ENCODE measurements at regions not wholly inside any gene's neighbourhood (a gene's known extent, or its start where the extent isn't known, plus 50 kb on each side); places are given as distances from the start of the nearest gene placed in this dataset.

DNA sequence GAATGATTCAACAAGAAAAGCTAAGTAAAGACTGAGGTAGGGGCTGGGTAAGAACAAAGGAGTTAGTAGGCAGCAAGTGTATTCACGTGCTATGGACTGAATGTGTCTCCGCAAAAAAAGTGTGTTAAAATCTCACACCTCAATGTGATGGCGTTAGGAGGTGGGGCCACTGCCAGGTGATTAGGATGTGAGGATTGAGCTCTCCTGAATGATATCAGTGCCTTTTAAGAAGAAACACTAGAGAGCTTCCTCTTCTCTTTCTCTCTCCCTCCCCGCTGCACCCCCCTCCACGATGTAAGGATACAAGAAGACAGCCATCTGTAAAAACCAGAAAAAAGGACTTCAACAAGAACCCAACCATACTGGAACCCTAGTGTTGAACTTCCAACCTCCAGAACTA is 396.1 kb upstream of the PLXNA2 start:
- DNase-seq (ENCODE audit: low read depth), result no peak

DNA sequence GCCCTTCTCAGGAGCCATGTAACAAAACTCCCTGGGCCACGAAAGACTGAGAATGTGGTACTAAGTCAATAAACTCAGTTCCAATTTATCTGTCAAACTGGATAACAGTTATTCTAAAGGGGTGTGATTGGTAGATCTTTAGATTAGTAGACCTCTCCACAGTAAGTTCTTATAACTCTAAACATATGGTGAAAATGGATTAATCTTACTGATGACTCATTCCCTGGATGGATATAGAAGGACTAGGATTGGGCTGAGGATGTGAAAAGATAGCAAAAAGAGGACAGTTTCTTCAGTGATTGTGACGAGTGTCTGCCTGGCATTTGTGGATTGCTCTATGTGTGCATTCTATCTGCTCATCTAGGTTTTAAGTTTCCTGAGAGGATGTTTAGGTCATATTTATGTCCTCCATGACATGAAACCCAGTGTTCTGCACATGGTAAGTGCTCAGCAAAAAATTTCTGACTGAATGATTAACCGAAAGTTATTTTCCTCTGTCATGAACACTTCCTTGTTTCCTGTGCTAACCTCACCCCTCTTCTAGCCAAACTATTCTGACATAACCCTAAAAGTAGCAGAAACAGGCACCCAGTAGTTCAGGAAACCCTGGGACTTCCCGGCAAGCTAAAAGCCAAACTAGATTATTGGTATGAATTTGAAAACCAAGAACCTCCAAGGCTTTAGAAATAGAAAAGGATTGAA is 397.5 kb upstream of the PLXNA2 start:
- no peak for DNase-seq (ENCODE audit: low read depth)

DNA sequence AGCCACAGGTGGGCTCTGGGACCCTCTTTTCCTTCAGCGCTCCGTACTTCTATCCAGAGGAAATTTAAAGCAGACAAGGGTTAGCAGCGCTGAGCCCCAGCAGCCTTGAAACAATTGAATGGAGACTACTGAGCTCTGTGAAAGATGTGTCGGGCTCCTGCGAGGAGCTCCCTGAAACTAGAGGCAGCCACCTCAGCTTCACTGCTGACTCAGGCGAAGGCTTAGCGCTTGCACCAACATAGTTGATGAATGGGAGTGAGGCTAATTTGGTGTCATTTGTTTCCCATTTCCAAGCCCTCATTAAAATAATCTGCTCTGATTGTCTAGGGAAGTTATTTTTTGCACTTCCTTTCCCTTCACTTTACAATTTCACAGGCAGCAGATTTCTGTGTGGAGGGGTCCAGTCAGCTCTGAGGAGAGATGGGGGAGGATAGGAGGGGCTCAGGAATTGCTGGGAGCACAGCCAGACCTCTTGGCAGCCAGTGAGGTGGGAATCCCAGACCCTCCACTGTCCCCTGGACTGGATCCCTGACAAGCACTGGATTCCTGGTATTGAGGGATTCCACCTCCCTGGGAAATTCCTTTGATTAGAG is 398.9 kb upstream of the PLXNA2 start:
- DNase-seq (ENCODE audit: low read depth), result no peak

DNA sequence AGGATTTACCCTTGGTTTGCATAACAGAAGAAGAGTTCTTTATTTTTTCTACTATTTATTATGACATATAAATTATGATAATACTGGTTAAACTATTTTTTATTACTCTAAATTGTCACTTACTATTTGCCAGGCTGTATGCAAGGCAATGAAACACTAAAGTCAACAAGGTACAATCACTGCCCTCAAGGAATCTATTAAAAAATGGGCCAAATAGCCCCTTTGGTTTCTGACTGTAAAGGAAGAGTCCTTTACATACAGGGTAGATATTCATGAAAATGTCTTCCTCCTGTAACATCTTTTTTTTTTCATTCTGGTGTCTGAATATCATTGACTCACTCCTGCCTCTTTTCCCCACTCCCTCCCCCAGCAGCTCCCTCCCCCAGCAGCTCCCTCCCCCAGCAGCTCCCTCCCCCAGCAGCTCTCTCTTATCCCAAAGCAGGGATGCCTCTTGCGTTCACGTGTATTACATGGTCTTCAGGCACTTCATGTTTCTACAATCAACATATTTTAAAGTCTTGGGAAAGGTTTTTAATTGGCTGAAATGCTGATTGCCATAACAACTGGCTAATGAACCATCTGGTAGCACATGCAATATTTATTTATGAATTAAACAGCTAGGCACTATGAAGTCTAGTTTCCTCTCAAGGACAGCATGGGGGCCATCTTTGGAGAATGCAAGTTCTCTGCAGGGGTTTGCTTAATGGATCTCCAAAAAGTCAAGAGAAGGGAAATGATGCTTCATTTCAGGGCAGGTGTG is 400.4 kb upstream of the PLXNA2 start:
- DNase-seq (ENCODE audit: low read depth), result no peak

DNA sequence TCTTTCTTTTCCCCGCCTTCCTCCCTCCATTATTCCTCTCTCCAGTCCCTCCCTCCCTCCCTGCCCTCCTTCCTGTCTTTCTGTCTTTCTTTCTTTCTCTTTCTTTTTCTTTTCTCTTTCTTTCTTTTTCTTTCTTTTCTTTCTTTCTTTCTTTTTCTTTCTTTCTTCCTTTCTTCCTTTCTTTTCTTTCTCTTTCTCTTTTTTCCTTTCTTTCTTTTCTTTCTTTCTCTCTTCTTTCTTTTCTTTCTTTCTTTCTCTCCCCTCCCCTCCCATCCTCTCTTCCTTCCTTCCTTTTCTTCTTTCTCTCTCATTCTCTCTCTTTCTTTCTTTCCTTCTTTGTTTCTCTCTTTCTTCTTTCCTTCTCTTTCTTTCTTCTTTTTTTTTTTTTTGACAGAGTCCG is 402.2 kb upstream of the PLXNA2 start:
- DNase-seq (ENCODE audit: low read depth), result no peak

DNA sequence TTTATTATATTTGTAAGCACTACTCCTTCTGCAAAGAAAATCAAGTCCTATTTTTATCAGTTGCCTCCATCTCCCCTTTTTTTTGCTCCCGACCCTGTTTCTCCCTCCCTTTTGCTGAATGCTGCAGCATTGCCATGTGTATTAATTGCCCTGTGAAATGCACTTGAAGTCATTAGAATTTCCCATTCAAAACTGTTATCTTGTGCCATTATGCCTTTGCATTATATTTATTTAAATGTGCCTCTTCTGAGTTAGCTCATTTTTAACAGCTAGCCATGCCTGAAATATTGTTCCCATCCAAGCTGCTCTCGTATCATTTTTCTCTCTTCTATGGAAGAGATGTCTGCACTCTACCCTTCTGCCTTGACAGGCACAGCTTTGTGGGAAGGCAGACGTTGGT is 404.0 kb upstream of the PLXNA2 start:
- DNase-seq (ENCODE audit: low read depth), result no peak

DNA sequence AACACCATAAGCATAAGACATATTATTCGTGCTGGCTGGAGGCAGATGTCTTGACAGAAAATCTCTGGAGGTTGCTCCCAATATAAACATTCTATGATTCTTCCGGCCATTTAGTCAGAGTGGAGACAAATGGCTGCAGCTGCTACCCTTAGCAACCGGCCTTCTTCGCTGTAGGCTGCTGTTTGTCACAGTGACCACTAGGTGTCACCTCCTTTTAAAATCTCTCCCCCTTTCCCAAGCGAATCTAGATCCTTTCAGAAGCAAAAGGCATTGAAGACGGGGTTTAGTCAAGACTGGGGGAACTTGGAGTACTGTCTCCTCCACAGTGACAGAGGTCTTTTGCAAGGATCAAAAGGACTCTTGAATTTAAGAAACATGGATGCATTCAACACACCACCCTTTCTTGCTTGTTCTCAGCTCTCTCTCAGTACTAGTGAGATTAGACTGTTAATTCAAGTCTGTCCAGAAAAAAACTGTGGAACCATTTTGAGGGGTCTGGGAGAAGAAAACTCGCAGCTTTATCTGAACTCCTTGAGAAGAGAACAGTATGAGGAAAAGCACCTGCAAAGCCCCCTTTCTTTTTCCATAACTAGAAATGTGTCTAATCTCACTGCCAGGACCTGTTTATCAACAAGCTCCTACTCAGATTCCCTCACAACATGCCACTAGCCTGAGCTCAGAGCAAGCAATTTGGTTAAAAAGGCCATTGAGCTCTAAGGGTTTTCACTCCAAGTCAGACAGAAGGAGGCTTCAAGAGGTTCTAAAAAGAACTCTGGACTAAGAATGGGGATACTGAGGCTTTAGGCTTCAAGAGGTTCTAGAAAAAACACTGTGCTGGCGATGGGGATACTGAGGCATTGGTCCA is 408.3 kb upstream of the PLXNA2 start:
- DNase-seq (ENCODE audit: low read depth), result peak; percentile 47

DNA sequence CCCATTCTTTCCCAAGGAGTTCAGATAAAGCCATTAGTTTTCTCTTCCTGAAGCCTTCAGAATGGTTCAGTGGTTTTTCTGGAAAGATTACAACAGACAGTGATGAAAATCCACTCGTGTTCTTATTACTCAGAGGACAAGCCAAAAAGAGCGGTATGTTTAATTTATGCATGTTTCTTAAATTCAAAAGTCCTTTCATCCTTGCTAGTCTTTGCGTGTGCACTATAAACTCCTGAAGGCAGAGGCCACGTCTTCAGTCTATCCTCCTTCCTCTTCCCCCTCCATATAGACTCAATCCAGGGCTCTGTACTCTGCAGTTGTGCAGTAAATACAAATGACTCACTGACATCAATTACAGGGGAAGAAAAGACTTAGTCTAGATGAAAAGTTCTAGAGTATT is 409.2 kb upstream of the PLXNA2 start:
- DNase-seq (ENCODE audit: low read depth), result no peak

DNA sequence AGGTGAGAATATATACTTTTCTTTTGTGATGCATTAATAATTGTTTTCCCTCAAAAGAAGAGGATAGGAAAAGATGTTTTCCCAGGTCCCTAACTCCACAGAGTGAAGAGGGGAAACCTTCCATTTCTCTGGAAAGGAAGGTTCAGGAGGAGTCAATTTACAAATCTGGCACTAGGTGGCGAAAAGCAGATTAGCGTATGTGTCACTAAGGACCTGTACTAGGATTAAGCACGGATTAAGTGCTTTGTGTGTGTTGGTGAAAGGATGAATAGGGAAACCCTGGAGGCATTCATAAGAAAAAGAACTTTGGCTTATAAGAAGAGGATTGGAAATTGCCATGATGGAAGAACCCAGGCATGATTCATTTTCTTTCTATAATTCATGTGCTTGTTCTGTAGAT is 410.1 kb upstream of the PLXNA2 start:
- peak; percentile 5 for DNase-seq (ENCODE audit: low read depth)

DNA sequence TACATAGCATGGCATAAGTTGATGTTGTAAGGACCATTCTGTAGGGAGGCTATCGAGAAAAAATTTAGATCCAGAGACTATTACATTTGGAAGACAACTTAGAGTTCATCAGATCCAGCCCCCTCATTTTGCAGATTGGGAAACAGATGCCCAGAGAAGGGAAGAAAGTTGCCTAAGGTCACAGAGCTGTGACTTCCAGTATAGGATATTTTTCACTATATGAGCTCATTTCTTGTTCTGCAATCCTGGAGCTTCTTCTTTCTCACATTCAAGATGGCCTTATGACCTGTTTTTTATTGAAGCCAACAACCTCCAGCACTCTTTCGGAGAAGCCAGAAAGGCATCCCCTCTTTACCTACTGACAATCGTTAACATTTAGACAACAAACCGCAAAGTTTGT is 421.8 kb upstream of the PLXNA2 start:
- no peak for DNase-seq (ENCODE audit: low read depth)

DNA sequence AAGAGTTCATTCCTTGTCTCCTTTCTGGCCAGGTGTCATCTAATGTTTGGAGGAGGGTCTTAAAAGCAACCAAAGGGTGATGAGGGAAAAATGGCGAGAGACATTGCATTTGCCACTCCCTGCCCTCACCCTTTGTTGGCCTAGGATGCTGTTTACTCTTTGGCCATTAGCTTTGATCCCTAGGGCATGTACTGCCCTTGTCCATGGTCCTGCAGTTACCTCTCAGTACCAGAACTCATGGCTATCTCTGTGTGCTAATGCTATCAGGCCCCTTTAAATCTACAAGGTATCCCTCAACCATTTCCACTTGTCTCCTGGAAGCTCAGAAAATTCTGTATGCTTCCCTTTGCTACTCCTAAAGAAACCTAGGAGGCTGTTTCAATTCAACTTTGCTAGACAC is 424.8 kb upstream of the PLXNA2 start:
- DNase-seq (ENCODE audit: low read depth), result no peak

DNA sequence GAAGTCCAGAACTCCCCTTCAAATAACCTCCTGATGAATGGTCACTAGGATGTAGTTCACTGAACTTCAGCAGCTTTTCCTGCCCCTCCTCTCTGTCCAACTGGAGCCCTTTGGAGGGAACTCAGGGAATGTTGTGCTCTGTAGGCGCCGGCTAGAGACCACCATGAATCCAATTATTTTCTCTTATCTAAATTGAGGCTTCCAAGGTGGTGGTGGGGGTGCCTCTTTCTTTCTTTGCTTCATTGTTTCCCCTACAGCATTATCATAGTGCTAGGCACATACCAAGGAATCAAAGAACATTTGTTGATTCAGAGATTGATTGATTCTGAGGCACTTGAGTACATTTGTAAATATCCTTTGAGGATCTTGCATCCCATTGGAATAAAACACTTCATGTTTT is 426.6 kb upstream of the PLXNA2 start:
- no peak for DNase-seq (ENCODE audit: low read depth)

DNA sequence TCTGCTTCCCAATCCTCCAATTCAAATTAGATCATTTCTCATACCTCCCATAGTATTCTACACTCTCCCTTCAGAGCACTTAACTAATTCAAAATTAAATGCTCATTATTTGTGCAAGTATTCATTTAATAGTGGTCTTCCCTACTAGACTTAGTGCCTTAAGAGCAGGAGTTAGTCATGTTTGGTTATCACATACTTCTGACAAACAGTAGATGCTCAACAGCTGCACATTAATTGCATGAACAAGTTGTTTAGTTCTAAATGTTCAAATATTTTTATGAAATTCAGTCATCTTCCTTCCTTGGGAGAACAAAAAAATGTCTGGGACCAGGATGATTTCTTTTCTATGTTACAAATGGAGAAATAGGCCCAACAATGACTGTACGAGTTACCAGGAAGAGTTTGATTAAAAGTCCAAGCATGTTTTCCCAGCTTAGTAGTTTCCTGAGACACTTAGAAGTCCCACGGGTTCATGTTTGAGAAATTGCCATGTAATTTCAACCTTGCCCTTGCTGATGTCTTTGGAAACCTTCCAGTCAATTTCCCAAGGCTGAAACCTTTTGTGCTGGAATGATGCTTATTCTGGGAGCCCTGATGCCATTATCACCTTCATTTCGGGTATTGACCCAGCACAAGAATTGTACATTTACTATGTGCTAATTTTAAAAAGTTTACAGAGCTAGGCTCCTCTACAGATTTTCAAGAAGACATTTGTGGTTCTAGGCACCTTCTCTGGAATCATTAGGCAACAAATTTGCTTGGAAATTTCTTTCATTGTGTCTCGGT is 437.9 kb upstream of the PLXNA2 start:
- DNase-seq (ENCODE audit: low read depth), result no peak

DNA sequence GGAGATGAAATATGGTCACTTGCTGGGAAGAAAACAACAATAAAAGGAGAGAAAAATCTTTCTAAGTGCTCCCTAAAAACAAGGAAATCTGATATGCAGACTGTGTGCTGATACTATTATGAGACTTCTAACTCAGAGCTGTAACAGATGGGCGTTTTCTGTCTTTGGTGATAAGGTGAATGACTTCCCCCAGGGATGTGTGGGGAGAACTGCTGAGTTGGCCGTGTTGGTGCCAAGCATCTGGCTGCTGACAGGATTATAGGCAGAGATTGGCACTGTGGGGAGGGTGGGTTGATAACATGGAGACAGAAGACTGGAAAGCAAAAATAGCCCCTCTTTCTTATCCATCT is 438.5 kb upstream of the PLXNA2 start:
- no peak for DNase-seq (ENCODE audit: low read depth)

DNA sequence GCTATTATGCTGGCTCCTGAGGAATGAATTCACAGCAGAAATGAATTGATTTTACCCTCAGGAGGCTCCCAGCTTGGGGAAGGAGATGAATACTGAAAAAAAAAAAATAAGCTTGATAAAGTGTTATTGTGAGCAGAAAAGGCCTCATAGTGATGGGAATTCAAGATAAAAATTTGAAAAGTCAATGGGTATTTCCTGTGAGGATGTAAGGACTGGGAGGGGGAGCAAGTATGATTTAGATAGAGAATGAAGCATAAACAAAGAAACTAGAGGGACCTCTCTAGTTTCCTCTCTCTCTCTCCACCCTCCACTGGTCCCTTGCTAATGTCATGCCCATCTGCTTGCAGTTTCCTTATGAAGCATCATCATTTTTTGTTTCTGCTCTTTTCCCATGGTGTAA is 439.0 kb upstream of the PLXNA2 start:
- no peak for DNase-seq (ENCODE audit: low read depth)

DNA sequence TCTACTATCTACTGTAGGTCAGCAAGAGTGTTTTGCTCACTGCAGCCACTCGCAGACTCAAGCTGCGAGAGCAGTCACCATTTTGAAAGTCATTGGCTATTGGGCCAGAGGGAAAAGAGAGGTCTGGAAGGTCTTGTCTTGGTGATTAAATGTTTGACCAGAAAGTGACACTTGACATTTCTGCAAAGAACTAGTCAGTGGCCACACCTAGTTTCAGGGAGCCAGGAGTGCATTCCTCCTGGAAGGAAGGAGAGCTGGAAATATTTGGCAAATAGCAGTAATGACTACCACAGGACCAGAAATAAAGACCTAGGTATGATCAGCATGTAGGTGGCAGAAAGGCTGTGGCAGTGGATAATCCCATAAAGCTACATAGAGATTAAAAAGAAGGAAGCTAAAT is 440.0 kb upstream of the PLXNA2 start:
- no peak for DNase-seq (ENCODE audit: low read depth)

DNA sequence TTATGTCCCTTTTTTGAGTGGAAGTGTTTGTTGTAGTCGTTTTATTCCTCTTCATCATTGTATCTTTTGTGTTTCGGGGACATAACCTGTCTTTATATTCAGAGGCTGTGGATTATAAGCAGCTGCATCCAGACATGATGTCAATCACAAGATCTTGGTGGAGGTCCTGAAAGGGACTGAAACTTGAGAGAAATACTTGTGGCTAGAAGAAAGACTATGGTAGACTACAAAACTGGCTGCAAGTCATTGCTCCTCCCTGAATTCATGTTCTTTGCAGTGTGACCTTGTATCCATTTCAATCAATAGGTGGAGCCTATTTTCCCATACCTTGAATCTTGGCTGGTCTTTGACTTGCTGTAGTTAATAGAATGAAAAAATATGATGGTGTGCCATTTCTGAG is 442.4 kb upstream of the PLXNA2 start:
- no peak for DNase-seq (ENCODE audit: low read depth)

DNA sequence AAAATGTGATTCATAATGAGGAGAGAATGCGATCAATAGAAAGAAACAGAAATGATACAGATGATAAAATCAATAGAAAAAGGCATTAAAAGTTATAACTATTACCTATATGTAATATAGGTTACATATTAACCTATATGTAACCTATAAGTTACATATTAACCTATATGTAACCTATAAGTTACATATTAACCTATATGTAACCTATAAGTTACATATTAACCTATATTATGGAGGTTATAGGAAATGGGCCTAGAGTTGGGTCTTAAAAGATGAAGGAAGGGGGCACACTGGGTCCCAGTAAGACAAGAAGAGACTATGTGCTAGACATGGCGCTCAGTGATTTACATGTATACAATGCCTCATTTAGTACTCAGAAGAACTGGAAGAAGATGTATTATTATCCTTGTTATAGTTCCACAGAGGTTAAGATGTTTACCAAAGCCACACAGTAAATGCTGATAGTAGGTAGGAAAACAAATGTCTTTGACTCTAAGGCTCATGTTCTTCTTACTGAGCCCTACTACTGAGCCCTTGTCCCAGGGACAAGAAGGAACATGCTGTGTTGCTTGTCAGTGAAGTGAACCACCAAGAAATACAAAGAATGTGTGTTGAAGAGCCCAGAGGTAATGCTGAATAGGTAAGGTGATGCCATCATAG is 444.6 kb upstream of the PLXNA2 start:
- no peak for DNase-seq (ENCODE audit: low read depth)

DNA sequence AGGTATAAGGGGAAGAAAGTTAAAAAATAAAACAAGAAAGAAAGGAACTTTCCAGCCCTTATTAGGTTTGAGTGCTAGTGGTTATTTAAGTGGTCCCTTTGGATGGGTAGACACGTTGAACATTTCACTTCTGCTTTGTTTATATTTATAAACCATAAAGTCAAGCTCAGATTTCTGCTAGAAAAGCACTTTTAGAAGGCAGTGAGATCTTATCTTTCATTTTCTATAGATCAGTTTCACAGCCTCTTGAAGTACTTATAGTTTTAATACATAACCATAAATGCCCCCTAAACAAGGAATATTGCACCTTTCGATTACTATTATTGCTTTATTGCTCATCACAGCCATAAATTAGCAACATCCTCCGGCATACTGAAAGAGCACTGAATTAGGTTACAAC is 446.8 kb upstream of the PLXNA2 start:
- DNase-seq (ENCODE audit: low read depth), result no peak

DNA sequence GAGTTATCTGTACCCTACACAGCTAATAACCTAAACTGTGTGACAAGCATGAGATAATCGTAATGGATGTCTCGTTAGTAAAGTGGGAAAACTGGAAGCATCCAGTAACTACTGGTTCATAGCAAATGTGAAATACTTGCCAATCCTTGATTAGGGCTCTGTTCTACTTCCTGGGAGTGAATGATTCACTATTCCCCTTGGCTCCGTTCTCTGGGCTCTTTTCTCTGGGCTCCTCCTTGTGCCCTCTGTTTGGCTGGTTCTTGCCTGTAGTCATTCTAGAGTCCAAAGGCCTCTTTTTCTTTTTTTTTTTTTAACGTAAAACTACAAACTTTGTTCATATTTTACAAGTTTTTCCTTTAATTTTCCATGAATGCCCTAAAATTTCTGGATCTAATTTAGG is 465.8 kb upstream of the PLXNA2 start:
- DNase-seq (ENCODE audit: low read depth), result no peak

DNA sequence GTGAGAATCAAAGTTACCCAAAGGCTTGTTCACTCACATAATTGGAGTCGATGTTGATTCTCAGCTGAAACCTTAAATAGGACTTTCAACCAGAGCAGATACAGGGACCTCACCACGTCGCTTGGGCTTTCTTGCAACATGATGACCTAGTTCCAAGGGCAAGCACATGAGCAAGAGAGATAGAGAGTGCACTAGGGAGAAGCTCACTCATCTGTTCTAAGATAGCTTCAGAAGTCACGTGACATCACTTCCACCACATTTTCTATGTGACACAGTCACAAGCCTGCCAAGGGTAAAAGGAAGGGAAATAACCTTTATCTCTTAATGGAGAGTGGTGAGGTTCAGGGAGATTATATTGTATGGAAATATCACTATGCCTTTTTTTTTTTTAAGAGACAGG is 470.1 kb upstream of the PLXNA2 start:
- DNase-seq (ENCODE audit: low read depth), result no peak
